ENCODE measurements at regions not wholly inside any gene's neighbourhood (a gene's known extent, or its start where the extent isn't known, plus 50 kb on each side); places are given as distances from the start of the nearest gene placed in this dataset.
"Not testable (repeated sequence)": the region's sequence is repeated elsewhere in the genome, so short reads cannot be mapped to it uniquely, and the experiment has no call there.

GRCh38 chr16:29578898-29579297, 72.7 kb upstream of the NPIPB12 start:
- ATAC-seq (replicated peaks in 1 of 2); DNase-seq; H3K27me3 Mint-ChIP-seq (ENCODE audit: low read depth); H3K9me3 Mint-ChIP-seq; H3K4me3 Mint-ChIP-seq: not testable (repeated sequence)
- Mint-ChIP-seq H3K27ac (peak overlapping the region; percentile 63), H3K4me1 (ENCODE audit: low read depth) (peaks cover 23% of the 10 kb centered on the region), H3K36me3 (ENCODE audit: insufficient read depth in 2 of 2) (peaks cover 5 to 18% of the 10 kb centered on the region in 2 donors)

GRCh38 chr16:29581764-29582163, 75.6 kb upstream of the NPIPB12 start:
- not testable (repeated sequence) for DNase-seq; H3K27me3 Mint-ChIP-seq (ENCODE audit: low read depth); H3K36me3 Mint-ChIP-seq (ENCODE audit: insufficient read depth in 2 of 2); ATAC-seq (replicated peaks in 1 of 2); H3K9me3 Mint-ChIP-seq; H3K27ac Mint-ChIP-seq; H3K4me3 Mint-ChIP-seq
- H3K4me1 Mint-ChIP-seq (ENCODE audit: low read depth) = peaks cover 24% of the 10 kb centered on the region

- H3K36me3 Mint-ChIP-seq (ENCODE audit: insufficient read depth in 2 of 2) = peaks cover 6 to 14% of the 10 kb centered on the region in 2 donors
- not testable (repeated sequence) for H3K9me3 Mint-ChIP-seq; ATAC-seq (replicated peaks in 1 of 2); H3K27me3 Mint-ChIP-seq (ENCODE audit: low read depth); DNase-seq
- H3K4me1 Mint-ChIP-seq (ENCODE audit: low read depth) = peaks cover 53% of the 10 kb centered on the region
- H3K27ac Mint-ChIP-seq = peak overlapping the region; percentile 93
- H3K4me3 Mint-ChIP-seq = peak overlapping the region; percentile 69 to 84
These were observed 71.1 kb upstream of the SPN start for GRCh38 chr16:29591919-29592318.

GRCh38 chr16:29594269-29594925, 68.7 kb upstream of the SPN start:
- Mint-ChIP-seq H3K4me1 (ENCODE audit: low read depth) (peaks cover 42% of the 10 kb centered on the region), H3K27ac (peak overlapping the region; percentile 69), H3K4me3 (peak overlapping the region; percentile 81 to 91)
- not testable (repeated sequence) for H3K9me3 Mint-ChIP-seq; H3K27me3 Mint-ChIP-seq (ENCODE audit: low read depth); H3K36me3 Mint-ChIP-seq (ENCODE audit: insufficient read depth in 2 of 2)
- DNase-seq = peak; percentile 40 to 70
- peak; percentile 68 to 73 for ATAC-seq (replicated peaks in 1 of 2)

GRCh38 chr16:29594926-29595838, 67.9 kb upstream of the SPN start:
- Mint-ChIP-seq H3K4me3 (peak overlapping the region; percentile 80 to 91), H3K27ac (peak overlapping the region; percentile 94), H3K4me1 (ENCODE audit: low read depth) (peaks cover 43% of the 10 kb centered on the region)
- peak; percentile 92 to 93 for DNase-seq
- H3K36me3 Mint-ChIP-seq (ENCODE audit: insufficient read depth in 2 of 2); H3K9me3 Mint-ChIP-seq; H3K27me3 Mint-ChIP-seq (ENCODE audit: low read depth): not testable (repeated sequence)
- peak; percentile 75 to 78 for ATAC-seq (replicated peaks in 1 of 2)

- not testable (repeated sequence) for H3K4me3 Mint-ChIP-seq; H3K27ac Mint-ChIP-seq; H3K36me3 Mint-ChIP-seq (ENCODE audit: insufficient read depth in 2 of 2); DNase-seq; ATAC-seq (replicated peaks in 1 of 2); H3K27me3 Mint-ChIP-seq (ENCODE audit: low read depth); H3K9me3 Mint-ChIP-seq
- peaks cover 51% of the 10 kb centered on the region for H3K4me1 Mint-ChIP-seq (ENCODE audit: low read depth)
These were observed 66.0 kb upstream of the SPN start for GRCh38 chr16:29597030-29597429.

GRCh38 chr16:29600111-29601000, 62.7 kb upstream of the SPN start:
- Mint-ChIP-seq H3K27ac (peak overlapping the region; percentile 97), H3K36me3 (ENCODE audit: insufficient read depth in 2 of 2) (peaks cover 2 to 13% of the 10 kb centered on the region in 2 donors), H3K4me3 (peak overlapping the region; percentile 91 to 92), H3K4me1 (ENCODE audit: low read depth) (peaks cover 76% of the 10 kb centered on the region)
- not testable (repeated sequence) for H3K9me3 Mint-ChIP-seq; H3K27me3 Mint-ChIP-seq (ENCODE audit: low read depth)
- ATAC-seq (replicated peaks in 1 of 2) (peak; percentile 46 to 59), DNase-seq (peak; percentile 67 to 69)

- Mint-ChIP-seq H3K4me1 (ENCODE audit: low read depth) (peaks cover 74% of the 10 kb centered on the region), H3K27ac (peak overlapping the region; percentile 99), H3K36me3 (ENCODE audit: insufficient read depth in 2 of 2) (peaks cover 0 to 15% of the 10 kb centered on the region in 2 donors), H3K4me3 (peak overlapping the region; percentile 91 to 95)
- not testable (repeated sequence) for DNase-seq; H3K27me3 Mint-ChIP-seq (ENCODE audit: low read depth); H3K9me3 Mint-ChIP-seq; ATAC-seq (replicated peaks in 1 of 2)
These were observed 60.8 kb upstream of the SPN start for GRCh38 chr16:29602247-29602625.

GRCh38 chr16:29602683-29603088, 60.4 kb upstream of the SPN start:
- Mint-ChIP-seq H3K27ac (peak overlapping the region; percentile 42), H3K4me1 (ENCODE audit: low read depth) (peaks cover 78% of the 10 kb centered on the region), H3K4me3 (peak overlapping the region; percentile 91 to 95), H3K36me3 (ENCODE audit: insufficient read depth in 2 of 2) (peaks cover 0 to 19% of the 10 kb centered on the region in 2 donors)
- H3K9me3 Mint-ChIP-seq; H3K27me3 Mint-ChIP-seq (ENCODE audit: low read depth); DNase-seq; ATAC-seq (replicated peaks in 1 of 2): not testable (repeated sequence)

- H3K9me3 Mint-ChIP-seq; H3K27me3 Mint-ChIP-seq (ENCODE audit: low read depth); DNase-seq; ATAC-seq (replicated peaks in 1 of 2): not testable (repeated sequence)
- peak overlapping the region; percentile 20 for H3K27ac Mint-ChIP-seq
- H3K4me3 Mint-ChIP-seq = peak overlapping the region in 1 of 2 donors; percentile 20
- peaks cover 78% of the 10 kb centered on the region for H3K4me1 Mint-ChIP-seq (ENCODE audit: low read depth)
- peaks cover 0 to 20% of the 10 kb centered on the region in 2 donors for H3K36me3 Mint-ChIP-seq (ENCODE audit: insufficient read depth in 2 of 2)
These were observed 58.2 kb upstream of the SPN start for GRCh38 chr16:29604631-29605549.

- not testable (repeated sequence) for DNase-seq; H3K4me3 Mint-ChIP-seq; H3K27ac Mint-ChIP-seq; ATAC-seq (replicated peaks in 1 of 2); H3K9me3 Mint-ChIP-seq; H3K27me3 Mint-ChIP-seq (ENCODE audit: low read depth)
- Mint-ChIP-seq H3K36me3 (ENCODE audit: insufficient read depth in 2 of 2) (peaks cover 0 to 20% of the 10 kb centered on the region in 2 donors), H3K4me1 (ENCODE audit: low read depth) (peaks cover 76% of the 10 kb centered on the region)
These were observed 57.3 kb upstream of the SPN start for GRCh38 chr16:29605593-29606205.

All from activated T-cell treated with anti-CD3 and anti-CD28 coated beads, Interleukin-2, amount 50 U/mL, for 72 hours (primary cell).